ENCODE measurements at regions not wholly inside any gene's neighbourhood (a gene's known extent, or its start where the extent isn't known, plus 50 kb on each side); places are given as distances from the start of the nearest gene placed in this dataset.

GRCh38 chr4:100690812-100691211 lies 173.0 kb upstream of the EMCN start:
- ChIA-PET POLR2A (no interaction called here), CTCF (no interaction called here)
- H3K4me3 ChIP-seq (ENCODE audit: low read depth, low read length) = no peak overlapping the region

GRCh38 chr4:100688368-100688767 lies 170.5 kb upstream of the EMCN start:
- no peak for TF ChIP-seq WT1 (tag by site-specific recombination; IDR thresholded peaks at IDR 0.05)
- no peak for TF ChIP-seq OSR2 (tag by site-specific recombination; IDR thresholded peaks at IDR 0.05)
- TF ChIP-seq ZNF510 (tag by site-specific recombination; IDR thresholded peaks at IDR 0.05; ENCODE audit: insufficient replicate concordance) = no peak
- no peak for TF ChIP-seq MEIS1 (CRISPR knock-in tag; IDR thresholded peaks at IDR 0.05; ENCODE audit: borderline replicate concordance)
- TF ChIP-seq SCRT1 (tag by site-specific recombination; IDR thresholded peaks at IDR 0.05; ENCODE audit: borderline replicate concordance) = no peak
- TF ChIP-seq ZNF514 (tag by site-specific recombination; IDR thresholded peaks at IDR 0.05) = no peak
- TF ChIP-seq CTCF (tag by site-specific recombination; IDR thresholded peaks at IDR 0.05) = no peak
- TF ChIP-seq ZNF518A (tag by site-specific recombination; conservative IDR thresholded peaks at IDR 0.05; ENCODE audit: low read depth) = no peak
- TF ChIP-seq ZNF311 (tag by site-specific recombination; IDR thresholded peaks at IDR 0.05; ENCODE audit: borderline replicate concordance) = no peak
- TF ChIP-seq ZNF704 (tag by site-specific recombination; IDR thresholded peaks at IDR 0.05) = no peak
- TF ChIP-seq SP2 (tag by site-specific recombination; IDR thresholded peaks at IDR 0.05) = no peak
- no peak overlapping the region for H3K27ac ChIP-seq (ENCODE audit: extremely low read depth, low read depth, low read length)
- no peaks in the 10 kb centered on the region for H3K4me1 ChIP-seq (ENCODE audit: control insufficient read depth, insufficient read depth, low read length)
- no peaks in the 10 kb centered on the region for H3K9me3 ChIP-seq (ENCODE audit: control insufficient read depth, insufficient read depth, low read depth, low read length)
- H3K36me3 ChIP-seq (ENCODE audit: control insufficient read depth in 2 of 2, insufficient read depth in 1 of 2, low read length in 2 of 2) = no peaks in the 10 kb centered on the region
- H3K4me3 ChIP-seq (ENCODE audit: low read depth, low read length) = no peak overlapping the region
- ChIA-PET POLR2A (no interaction called here), CTCF (no interaction called here)

More at GRCh38 chr4:100690812-100691211, 173.0 kb upstream of the EMCN start:
- no peak overlapping the region for H3K27ac ChIP-seq (ENCODE audit: extremely low read depth, low read depth, low read length)
- no peaks in the 10 kb centered on the region for H3K4me1 ChIP-seq (ENCODE audit: control insufficient read depth, insufficient read depth, low read length)
- no peaks in the 10 kb centered on the region for H3K9me3 ChIP-seq (ENCODE audit: control insufficient read depth, insufficient read depth, low read depth, low read length)
- no peak for TF ChIP-seq ZNF785 (tag by site-specific recombination; IDR thresholded peaks at IDR 0.05)
- no peaks in the 10 kb centered on the region for H3K36me3 ChIP-seq (ENCODE audit: control insufficient read depth in 2 of 2, insufficient read depth in 1 of 2, low read length in 2 of 2)

- ChIA-PET POLR2A (no interaction called here), CTCF (no interaction called here)
- Histone ChIP-seq H3K9me3 (ENCODE audit: control insufficient read depth, insufficient read depth, low read depth, low read length) (no peaks in the 10 kb centered on the region), H3K36me3 (ENCODE audit: control insufficient read depth in 2 of 2, insufficient read depth in 1 of 2, low read length in 2 of 2) (no peaks in the 10 kb centered on the region), H3K27ac (ENCODE audit: extremely low read depth, low read depth, low read length) (no peak overlapping the region), H3K4me3 (ENCODE audit: low read depth, low read length) (no peak overlapping the region), H3K4me1 (ENCODE audit: control insufficient read depth, insufficient read depth, low read length) (no peaks in the 10 kb centered on the region)
- TF ChIP-seq ZNF555 (tag by site-specific recombination; conservative IDR thresholded peaks at IDR 0.05) = no peak
- no peak for TF ChIP-seq REPIN1 (tag by site-specific recombination; IDR thresholded peaks at IDR 0.05; ENCODE audit: low read depth)
- no peak for TF ChIP-seq ZNF518A (tag by site-specific recombination; conservative IDR thresholded peaks at IDR 0.05; ENCODE audit: low read depth)
- no peak for TF ChIP-seq ZNF133 (tag by site-specific recombination; IDR thresholded peaks at IDR 0.05)
- TF ChIP-seq ZNF37A (tag by site-specific recombination; IDR thresholded peaks at IDR 0.05) = no peak
- TF ChIP-seq KLF1 (tag by site-specific recombination; IDR thresholded peaks at IDR 0.05) = no peak
These were observed 164.8 kb upstream of the EMCN start for GRCh38 chr4:100682477-100683218.

All from HEK293 (cell line).